ENCODE measurements at regions not wholly inside any gene's neighbourhood (a gene's known extent, or its start where the extent isn't known, plus 50 kb on each side); places are given as distances from the start of the nearest gene placed in this dataset.

DNA sequence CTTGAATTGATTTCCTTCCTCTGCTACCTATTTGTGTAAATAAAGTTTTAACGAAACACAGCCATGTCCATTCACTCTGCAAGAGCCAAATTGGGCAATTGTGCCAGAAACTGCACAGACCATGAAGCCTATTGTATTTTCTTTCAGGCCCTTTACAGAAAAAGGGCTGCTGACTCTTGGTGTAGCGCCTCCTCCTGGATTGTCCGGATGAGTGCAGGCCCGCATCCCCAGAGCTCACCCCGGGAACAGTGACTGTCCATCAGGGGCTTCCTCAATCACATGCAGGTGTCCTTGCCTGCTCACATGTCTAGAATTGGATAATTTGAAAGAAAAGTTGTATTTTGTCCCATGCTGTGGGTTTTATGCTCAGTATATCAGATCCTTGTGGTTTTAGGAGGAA, 1282.2 kb downstream of the AACS start:
- DNase-seq, result no peak

DNA sequence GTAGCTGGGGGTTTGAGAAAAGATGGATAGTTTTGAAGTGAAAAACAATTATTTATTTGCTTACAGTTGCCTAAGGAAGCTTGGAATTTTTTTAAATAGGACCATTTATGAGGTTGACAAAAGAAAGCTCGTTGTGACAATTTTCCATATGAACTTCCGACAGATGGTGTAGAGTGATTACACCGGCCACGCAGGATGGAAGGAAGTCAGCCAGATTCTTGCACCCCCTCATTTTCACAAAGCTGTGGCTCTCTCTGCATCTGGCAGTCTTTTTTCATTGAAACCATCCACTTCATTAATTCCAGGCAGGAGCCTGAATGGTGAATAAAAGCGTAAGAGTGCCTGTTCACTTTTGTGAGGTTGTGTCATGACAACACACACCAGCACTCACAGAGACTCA, 1284.1 kb downstream of the AACS start:
- DNase-seq, result no peak

DNA sequence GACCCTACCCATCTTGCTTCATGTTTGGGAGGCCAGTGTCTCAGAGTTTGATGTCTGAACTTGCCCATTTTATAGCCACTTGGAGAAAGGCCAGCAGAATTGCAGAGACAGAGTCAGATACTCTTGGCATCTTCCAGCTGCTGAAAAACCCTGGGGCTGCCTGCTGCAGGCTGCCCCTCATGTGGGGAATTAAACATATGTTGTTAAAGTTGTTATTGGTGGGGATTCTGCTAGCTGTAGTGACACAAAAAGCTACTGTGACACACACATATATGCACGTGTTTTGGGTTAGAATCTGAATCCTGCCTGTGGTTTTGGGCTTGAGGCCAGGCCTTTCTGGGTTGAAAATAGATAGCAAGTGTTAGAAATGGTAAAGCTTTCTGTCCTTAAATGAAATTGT, 1288.4 kb downstream of the AACS start:
- no peak for DNase-seq

DNA sequence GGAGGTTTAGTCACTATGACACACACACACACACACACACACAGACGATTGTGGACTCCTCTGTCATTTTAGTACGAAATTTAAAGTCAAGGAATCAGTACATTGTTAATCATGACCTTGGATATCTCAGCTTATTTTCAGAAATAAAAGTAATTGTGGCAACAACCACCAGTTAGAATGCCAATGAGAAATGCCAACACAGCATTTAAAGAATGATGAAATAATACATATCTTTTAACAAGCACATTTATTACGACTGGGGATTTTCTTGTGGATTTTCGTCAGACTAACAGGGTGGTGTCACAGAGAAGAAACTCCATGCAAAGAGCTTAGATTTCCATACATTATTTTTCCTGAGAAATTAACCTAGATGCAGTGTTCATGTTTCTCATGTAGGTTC, 1289.4 kb downstream of the AACS start:
- no peak for DNase-seq

DNA sequence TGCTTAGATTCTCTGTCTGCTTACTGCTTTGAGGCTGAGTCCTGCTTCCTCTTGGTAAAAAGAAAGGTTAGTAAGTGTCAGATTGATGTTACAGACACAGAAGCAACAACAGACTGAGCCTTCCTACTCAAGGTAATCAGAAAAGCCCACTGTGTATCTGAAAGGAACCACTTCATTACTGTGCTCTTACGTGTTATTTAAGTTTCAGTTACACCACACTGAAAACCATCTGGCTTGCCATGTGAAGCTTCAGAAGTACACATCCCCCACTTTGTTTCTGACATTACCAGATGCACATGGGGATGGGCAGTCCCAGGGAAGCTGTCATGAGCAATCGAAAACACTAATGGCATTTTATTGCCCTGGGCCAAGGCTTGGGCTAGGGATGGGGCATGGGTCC, 1290.1 kb downstream of the AACS start:
- DNase-seq, result no peak

DNA sequence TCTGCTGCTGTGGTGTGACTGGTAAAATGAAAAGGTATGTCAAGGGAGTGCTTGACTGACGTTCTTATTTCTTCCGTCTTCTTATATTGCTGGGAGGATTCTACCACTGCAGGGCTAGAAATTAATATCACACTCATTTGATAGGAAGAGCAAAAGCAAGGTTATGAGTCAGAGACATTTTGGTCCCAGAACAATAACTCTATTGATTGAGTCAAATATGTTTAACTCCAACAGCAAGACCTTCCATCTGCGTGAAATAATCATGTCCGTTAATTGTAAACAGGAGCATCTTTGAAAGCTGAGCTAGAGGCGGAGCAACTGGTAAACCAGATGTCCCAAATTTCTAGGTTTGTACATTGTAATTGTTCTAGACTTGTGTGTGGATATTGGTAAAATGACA, 1293.6 kb downstream of the AACS start:
- no peak for DNase-seq

DNA sequence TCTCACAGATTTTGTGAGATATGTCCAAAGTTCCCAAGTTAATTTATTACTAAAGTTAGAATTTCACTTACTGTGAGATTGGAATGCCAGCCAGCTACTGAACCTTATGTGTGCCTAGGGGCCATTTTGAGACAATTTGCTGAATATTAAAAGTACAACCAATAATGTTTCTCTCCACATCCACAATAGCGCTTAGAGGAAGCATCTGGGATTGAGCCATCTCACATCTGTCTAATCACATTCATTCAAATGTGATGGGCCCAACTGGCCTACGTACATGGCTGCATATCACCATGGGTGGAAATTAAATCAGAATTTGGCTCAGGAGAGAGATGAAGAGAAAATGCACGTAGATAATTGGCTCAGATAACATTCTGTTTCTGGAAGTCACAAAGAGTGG, 1294.0 kb downstream of the AACS start:
- no peak for DNase-seq

DNA sequence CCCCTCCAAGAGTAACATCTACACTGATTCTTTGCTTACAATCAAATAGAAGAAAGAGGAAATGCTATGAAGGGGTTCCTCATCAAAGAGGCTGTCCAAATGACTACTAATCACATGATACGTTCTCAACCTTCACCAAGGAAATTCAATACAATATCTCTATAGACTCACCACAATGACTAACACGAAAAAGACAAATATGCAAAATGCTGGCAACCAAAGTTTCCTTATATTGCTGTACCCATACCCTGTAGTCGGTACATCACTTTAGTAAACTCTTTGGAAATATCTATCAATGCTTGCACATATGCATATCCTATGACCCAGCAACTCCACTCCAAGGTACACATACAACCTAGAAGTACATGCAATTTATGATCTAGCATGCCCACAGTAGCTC, 1296.6 kb downstream of the AACS start:
- no peak for DNase-seq

DNA sequence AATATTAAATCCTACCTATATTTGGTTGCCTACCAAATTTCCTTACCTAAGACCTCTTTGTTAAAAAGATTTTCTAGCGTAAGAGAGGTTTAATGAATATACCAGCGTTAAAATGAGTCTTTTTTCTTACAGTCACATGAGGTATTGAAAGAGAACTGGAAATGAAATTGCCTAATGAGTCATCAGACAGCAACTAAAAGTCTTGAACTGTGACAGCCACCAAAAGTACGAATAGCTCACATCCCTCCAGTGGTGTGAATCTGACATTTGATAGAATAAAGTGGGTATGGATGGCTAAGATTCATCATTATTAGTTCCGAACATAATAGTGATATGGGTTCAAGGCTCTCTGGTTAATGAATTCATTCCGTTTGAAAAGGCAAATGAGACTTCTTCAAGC, 1297.3 kb downstream of the AACS start:
- DNase-seq, result no peak

DNA sequence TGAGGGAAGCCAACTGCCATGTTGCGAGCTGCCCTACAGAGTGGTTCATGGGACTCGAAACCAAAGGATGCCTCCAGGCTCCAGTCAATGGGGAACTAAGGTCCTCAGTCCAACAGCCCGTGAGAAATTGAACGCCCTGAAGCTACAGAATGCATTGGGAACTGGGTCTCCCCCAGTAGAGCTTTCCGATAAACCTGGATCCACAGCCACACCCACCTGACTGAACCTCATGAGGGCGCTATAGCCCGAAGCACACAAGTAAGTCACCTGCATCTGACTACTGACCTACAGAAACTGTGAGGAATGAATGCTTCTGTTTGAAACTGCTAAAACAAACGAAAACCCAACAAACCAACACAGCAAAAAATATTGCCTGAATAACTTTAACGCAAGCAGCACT, 1297.7 kb downstream of the AACS start:
- no peak for DNase-seq

DNA sequence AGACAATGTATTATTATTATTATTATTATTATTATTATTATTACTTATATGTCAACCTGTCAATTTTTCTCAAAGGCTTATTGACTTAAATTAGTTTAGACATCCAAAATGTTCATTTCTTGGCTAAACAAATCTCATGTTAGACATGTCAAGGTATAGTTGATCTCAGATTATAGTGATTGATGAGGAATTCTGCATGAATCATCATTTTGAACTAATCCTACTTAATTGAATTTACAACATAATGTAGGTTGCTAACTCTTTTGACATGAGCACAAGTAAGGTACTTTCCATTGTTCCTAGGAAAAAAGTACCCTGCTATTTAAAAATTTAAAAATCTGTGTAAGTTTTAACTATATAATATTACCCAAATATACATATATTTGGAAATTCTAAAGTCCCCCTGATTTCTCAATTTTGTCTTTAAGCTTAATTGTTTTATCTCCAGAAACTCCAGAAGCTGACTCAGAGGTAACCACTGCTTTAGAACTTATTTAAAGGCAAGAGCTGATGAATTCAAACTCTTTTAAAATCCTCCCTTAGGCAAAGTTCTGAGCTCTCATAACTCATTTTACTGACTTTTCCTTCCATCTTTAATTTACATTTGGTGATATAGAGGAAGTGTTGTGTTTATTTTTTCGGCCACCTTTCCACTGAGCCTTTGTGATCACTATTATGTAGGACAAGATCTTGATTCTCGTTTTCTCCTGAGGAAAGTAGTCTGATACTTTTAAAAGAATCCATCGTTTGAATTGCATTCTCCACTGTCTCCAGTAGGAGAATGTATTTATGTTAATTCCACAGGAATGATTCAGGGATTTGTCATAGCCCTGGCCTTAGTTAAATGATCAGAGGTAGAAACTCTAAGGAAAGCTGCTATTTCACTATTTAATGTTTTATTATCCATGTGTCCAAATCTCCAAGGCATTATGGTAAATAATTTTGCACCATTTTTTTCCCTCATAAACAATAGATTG, 1304.5 kb downstream of the AACS start:
- no peak for DNase-seq

DNA sequence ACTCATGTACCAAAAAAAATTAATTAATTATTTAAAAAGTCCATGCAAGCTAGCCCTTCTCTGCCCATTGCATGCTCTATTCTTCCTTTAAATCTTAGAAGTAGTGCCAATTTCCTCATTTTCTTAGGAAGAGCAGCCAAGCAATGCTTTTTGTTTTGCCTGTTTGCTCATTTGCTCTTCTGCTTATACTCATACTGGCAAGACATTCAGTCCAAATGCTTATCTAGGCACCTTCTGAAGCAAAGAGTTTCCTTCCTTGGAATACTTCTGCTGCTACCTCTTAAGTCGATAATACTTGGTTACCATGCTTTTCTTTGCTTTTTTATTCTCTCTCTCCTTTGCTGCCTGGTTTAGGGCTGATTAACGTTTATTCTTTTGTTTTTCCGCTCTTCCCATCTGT, 1318.3 kb downstream of the AACS start:
- no peak for DNase-seq

DNA sequence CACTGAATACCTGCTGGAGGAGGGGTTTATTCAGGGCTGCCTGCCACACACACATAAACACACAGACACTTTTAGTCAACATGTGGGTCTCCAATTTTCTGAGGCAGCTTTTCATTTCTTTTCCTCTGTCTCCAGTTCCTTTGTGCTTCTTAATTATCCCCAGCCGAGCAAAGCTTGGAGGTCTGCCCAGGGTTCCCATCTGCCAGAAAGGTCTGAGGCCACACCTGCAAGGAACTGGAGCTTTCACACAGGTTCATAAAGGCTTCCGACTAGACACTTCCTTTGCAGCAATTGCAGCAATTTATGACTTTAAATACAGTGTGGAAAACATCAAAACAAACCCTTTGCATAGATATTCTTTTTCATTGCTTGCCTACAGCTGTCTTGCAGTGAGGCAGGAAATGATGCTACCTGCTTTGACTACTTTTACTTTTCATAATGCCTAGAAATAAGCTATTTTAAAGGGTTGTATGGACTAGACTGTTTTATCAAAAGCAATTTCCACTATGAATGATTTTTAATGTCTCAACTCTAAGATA, 1318.9 kb downstream of the AACS start:
- DNase-seq, result no peak

DNA sequence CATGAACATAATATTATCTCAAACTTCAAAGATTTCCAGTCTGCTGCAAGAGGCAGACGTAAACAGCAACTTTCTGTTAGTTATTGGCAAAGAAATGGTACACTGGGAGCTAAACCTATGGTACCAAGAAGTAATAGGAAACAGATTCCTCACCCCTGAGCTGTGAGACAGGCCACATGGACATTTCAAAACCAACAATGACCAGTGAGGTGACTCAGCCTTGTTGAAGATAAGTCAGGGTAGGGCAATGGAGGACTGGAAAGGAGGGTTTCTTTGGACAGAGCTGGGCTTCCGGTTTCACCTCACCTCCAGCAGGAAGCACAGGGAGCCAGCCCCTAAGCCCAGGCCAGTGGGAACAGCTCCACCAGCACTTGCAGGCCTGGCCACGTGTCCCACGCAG, 1320.5 kb downstream of the AACS start:
- no peak for DNase-seq

DNA sequence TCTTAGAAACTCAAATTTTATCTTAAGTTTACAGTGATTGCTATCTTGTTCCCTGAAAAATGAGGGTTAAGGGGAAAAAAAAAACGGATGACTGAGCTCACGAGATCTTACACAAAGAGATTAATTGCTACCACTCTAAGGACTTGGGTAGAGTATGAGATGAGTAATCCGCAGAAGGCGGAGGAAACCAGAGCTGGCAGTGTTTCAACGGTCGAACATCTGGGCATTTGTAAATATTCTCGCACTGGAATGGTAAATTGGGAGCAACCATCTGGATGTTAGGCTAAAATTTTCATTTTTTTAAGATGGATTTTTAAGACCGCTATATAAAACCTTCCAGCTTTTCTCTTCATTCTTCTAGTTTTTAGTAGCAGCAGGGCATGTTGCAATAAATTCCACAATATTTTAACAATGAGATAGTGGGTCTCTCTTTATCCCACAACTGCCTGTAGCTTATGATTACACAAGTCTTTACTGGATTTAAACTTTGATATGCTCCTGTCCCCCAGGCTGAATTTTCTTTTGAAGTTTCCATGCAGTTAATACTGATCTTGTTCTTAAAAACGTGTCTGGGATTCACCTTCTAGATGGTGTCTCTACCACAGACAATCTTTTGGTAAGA, 1324.1 kb downstream of the AACS start:
- DNase-seq, result no peak

DNA sequence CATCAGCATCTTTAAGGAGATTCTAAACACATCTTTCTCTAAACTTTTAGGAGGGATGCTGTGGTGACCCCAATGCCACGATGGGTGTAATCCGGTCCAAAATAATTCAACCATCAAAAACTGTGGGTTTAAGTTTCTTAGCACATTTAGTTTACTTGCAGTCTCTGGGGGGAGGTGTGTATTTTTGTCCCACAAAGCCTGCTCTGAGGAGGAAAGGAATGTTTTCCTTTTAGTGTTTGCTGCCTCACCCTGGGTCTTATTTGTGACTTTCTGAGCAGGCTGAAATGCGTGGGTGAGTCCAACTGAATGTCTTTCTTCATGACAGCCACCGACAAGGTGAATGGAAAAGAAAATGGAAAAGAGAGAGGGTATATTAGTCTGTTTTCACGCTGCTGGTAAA, 1324.7 kb downstream of the AACS start:
- no peak for DNase-seq

DNA sequence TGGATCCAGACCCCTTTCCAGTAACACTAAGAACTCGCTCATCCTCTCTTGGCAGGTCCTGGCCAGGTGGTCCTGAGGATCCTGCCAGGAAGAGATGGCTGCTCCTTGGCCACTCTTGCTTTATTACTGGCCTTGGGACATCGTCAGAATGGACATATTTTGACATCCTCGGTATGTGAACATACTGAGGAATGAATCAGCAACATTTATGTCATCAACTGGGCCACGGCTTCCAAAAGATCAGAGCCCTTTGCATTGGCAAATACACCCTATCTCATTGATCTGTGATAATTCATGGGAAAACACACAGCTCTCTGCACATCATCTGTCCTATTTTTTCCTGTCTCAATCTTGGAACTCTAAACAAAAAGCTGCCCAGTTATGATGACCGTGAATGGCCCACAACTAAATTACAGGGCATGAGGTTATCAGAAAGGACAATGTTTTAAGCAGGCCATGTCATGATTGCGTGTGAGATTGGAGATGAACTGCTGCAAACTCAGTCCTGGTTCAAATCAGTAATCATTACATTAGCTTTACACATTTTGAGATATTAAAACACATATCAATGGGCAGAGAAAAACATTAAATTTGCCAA, 1325.8 kb downstream of the AACS start:
- DNase-seq, result no peak

DNA sequence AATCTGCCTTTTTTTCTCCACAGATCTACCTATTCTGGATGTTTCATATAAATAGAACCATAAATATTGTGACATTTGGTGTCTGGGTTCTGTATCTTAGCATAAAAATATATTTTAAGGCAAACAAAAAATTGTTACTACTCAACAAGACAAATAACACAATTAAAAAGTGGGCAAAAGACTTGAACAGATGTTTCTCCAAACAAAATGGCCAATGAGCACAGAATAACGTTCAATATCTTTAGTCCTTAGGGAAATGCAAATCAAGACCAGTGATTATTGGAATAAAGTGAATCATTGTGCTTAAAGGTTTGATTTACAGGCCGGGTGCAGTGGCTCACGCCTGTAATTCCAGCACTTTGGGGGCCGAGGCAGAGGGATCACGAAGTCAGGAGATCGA, 1331.3 kb downstream of the AACS start:
- DNase-seq, result no peak

DNA sequence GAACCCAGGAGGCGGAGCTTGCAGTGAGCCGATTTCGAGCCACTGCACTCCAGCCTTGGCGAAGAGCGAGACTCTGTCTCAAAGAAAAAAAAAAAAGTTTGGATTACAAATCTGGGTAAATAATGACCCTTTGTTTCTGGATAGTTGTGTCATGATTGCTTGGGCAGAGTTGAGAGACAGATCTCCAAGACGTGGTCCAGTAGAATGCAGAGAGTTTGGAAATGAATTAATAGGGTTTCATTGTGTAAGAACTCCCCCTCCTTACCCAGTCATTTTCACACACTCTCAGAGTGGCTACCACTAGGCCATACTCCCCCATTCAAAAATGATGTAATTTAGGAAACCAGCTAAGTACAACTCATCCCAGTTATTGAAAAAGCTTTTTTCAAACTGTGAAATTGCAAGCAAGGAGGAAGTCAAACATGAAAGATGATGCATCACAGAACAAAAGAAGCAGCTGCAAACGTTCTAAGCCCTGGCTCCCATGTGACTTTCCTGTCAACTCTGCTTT, 1331.9 kb downstream of the AACS start:
- no peak for DNase-seq

DNA sequence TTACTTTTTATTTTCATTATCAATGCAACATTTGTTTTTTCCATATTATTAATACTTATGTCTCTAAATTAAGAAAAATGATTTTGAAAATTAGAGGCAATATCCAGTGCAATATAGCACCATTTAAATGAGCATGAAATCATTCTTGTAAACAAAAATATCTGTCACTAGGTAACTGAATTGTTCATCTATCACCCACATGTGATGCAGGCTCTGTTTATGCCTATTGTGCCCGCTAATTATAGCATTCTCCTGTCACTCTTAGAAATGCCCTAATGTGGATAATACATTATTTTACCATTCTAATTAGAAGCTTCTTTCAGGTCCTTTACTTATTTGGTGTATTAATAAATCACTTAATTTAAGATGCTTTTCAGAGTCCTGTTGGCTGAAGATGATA, 1332.4 kb downstream of the AACS start:
- DNase-seq, result no peak

DNA sequence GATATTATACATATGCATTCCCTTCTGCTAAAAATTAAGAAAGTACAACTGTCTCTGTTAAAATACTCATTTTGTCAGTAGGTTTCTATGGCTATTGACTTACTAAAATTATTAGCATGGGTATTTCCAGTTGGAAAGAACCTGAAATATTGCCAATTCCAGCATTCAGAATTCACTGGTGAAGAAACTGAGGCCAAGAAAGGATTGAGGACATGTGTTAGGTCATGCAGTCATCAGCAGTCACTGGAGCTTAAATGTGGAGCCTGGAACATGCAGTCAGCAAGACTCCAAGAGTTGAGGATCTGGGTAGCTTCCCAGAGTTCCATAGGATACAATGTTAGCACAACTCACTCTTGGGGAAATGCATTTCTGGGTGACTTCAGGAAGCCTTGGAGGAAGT, 1335.6 kb downstream of the AACS start:
- no peak for DNase-seq

DNA sequence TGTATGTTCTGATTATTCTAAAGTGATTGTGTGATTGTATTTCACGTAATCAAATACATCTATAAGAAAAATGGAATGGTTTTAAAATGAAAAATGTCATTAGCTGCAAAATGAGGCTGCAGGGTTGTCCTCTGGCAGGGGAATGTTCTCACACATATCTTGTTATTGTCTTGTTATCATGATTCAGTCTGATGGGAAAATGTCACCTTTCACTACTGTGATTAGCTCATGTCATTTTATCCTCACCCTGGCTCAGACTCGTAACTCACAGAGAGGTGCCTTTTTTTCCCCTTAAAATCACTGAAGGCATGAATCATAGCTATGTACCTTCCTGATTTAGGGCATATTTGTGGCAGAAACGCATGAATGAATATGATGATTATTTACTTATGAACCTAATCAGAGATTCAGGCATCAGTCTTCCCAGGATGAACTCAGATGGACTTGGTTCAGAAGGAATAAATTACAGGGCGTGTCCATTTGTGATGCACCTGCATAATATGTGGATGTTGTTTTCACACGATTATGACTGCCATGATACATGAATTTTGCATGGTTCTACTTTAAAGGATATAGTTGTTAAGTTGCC, 1339.2 kb downstream of the AACS start:
- no peak for DNase-seq

DNA sequence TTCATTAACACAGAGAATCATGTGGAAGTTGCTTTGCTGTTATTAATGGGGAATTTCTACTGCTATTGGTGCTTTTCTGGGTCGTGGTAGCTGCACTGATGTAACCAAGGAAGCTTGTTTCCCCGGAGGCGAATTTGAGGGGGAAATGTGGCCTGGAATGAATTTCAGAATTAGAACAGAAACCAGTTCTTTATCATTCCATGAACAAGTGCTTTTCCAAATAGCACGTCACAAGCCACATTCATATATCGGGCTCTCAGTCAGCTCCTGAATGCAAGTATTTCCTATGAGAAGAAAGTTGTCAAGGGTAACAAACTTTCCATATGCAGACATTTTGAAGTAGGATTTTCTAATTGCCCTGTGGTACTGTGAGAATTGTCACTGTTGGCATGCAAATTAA, 1353.2 kb downstream of the AACS start:
- DNase-seq, result no peak
